ENCODE measurements at regions not wholly inside any gene's neighbourhood (a gene's known extent, or its start where the extent isn't known, plus 50 kb on each side); places are given as distances from the start of the nearest gene placed in this dataset.

- TF ChIP-seq, protein P1, sequence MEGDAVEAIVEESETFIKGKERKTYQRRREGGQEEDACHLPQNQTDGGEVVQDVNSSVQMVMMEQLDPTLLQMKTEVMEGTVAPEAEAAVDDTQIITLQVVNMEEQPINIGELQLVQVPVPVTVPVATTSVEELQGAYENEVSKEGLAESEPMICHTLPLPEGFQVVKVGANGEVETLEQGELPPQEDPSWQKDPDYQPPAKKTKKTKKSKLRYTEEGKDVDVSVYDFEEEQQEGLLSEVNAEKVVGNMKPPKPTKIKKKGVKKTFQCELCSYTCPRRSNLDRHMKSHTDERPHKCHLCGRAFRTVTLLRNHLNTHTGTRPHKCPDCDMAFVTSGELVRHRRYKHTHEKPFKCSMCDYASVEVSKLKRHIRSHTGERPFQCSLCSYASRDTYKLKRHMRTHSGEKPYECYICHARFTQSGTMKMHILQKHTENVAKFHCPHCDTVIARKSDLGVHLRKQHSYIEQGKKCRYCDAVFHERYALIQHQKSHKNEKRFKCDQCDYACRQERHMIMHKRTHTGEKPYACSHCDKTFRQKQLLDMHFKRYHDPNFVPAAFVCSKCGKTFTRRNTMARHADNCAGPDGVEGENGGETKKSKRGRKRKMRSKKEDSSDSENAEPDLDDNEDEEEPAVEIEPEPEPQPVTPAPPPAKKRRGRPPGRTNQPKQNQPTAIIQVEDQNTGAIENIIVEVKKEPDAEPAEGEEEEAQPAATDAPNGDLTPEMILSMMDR (IDR thresholded peaks at IDR 0.05): no peak
- no peak for TF ChIP-seq POLR2A (IDR thresholded peaks at IDR 0.05)
Observed at GRCh38 chr7:49721441-49721840, 52.0 kb upstream of the VWC2 start.
